Lung (tissue), 11 donors: ENCODE measurements at regions not wholly inside any gene's neighbourhood (a gene's known extent, or its start where the extent isn't known, plus 50 kb on each side); places are given as distances from the start of the nearest gene placed in this dataset.
"Not testable (repeated sequence)": the region's sequence is repeated elsewhere in the genome, so short reads cannot be mapped to it uniquely, and the experiment has no call there.

Source experiments
- ATAC-seq: fragments of 200-7000 bp; cut with Tn5 transposase; one replicate; pipeline ENCODE4 v1.9.1; 2020; ENCODE audit warnings: moderate number of reproducible peaks; ENCODE audit not compliant: insufficient read depth, low FRiP score
- DNase-seq, 3 donors: peaks; one replicate each; pipeline ENCODE4 v3.0.0-alpha.2; 2013 to 2017
- H3K27ac ChIP-seq, 2 donors: one replicate each; pipeline ENCODE4 v1.5.1; 2013; ENCODE audit warnings: mild to moderate bottlenecking in 2 of 2, moderate library complexity in 2 of 2, control low read depth in 1 of 2, inconsistent platforms in 1 of 2, low read depth in 1 of 2, low read length in 1 of 2
- H3K27me3 ChIP-seq, 3 donors: one replicate each; pipeline ENCODE4 v1.5.1; 2013; ENCODE audit warnings: low read length in 2 of 3; ENCODE audit not compliant: control insufficient read depth in 3 of 3, insufficient read depth in 3 of 3
- H3K36me3 ChIP-seq, 4 donors: one replicate each; pipeline ENCODE4 v1.5.1; 2013; ENCODE audit warnings: low read length in 4 of 4, mild to moderate bottlenecking in 1 of 4, moderate library complexity in 1 of 4; ENCODE audit not compliant: control insufficient read depth in 4 of 4, insufficient read depth in 4 of 4
- H3K4me1 ChIP-seq, 5 donors: one replicate each; pipeline ENCODE4 v1.5.1; 2013; ENCODE audit warnings: low read length in 5 of 5, mild to moderate bottlenecking in 2 of 5, moderate library complexity in 1 of 5; ENCODE audit not compliant: control insufficient read depth in 5 of 5, insufficient read depth in 5 of 5
- H3K4me3 ChIP-seq: one replicate; pipeline ENCODE4 v1.5.1; 2013; ENCODE audit warnings: mild to moderate bottlenecking, control low read depth, moderate library complexity
- H3K9ac ChIP-seq, 2 donors: one replicate each; pipeline ENCODE4 v1.5.1; 2013; ENCODE audit warnings: low read length in 2 of 2, control low read depth in 1 of 2; ENCODE audit not compliant: insufficient read depth in 1 of 2
- H3K9me3 ChIP-seq, 4 donors: one replicate each; pipeline ENCODE4 v1.5.1; 2013; ENCODE audit warnings: low read length in 3 of 4, mild to moderate bottlenecking in 1 of 4, moderate library complexity in 1 of 4; ENCODE audit not compliant: control insufficient read depth in 4 of 4, insufficient read depth in 3 of 4
- WGBS, 2 donors: extraction: QIAGEN DNeasy Blood & Tissue Kit; methylation state at CpG; one replicate each; pipeline ENCODE4 v1.1.7; 2013; 5-methylcytosine and 5-hydroxymethylcytosine counted together
- TF ChIP-seq, protein P1 (sequence below): IDR thresholded peaks from 2 replicates; pipeline ENCODE4 v1.5.1; 2012; ENCODE audit warnings: mild to moderate bottlenecking; ENCODE audit errors: control extremely low read depth, extremely low read depth
- donor health status: control.
- donor health status: control.
- donor health status: Bipolar disorder and iron deficiency.
- donor health status: healthy.
- donor health status: DM: yes; HTN: yes; CAD: no.

DNA sequence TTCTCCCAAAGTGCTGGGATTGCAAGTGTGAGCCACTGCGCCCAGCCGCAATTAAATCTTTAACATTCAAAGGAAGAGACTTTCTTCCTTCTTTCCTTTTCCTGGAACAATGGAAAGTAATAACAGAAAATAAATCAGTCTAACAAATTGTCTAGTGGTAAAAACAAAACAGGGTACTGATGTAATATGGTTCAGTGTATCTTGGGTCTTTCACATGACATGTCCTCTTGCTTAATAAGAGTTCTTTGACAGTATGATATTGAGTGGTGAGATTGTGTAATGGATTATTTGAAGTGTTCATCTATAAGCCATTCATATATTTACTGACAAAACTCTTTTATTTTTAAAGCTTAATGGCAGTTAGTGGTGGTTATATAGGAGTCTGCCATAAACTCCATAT lies 256.6 kb downstream of the SPRY1 start:
- Histone ChIP-seq H3K36me3 (no peaks in the 10 kb centered on the region), H3K4me3 (no peak overlapping the region), H3K9me3 (peaks cover 0 to 4% (median 0%) of the 10 kb centered on the region in 4 donors), H3K9ac (no peak overlapping the region), H3K27me3 (no peaks in the 10 kb centered on the region), H3K4me1 (peaks cover 0 to 24% (median 4%) of the 10 kb centered on the region in 5 donors), H3K27ac (no peak overlapping the region)
- no peak for DNase-seq
- TF ChIP-seq, protein P1, sequence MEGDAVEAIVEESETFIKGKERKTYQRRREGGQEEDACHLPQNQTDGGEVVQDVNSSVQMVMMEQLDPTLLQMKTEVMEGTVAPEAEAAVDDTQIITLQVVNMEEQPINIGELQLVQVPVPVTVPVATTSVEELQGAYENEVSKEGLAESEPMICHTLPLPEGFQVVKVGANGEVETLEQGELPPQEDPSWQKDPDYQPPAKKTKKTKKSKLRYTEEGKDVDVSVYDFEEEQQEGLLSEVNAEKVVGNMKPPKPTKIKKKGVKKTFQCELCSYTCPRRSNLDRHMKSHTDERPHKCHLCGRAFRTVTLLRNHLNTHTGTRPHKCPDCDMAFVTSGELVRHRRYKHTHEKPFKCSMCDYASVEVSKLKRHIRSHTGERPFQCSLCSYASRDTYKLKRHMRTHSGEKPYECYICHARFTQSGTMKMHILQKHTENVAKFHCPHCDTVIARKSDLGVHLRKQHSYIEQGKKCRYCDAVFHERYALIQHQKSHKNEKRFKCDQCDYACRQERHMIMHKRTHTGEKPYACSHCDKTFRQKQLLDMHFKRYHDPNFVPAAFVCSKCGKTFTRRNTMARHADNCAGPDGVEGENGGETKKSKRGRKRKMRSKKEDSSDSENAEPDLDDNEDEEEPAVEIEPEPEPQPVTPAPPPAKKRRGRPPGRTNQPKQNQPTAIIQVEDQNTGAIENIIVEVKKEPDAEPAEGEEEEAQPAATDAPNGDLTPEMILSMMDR, result no peak
- WGBS, 2 donors, result 83 to 91% methylated on average over 2 of the region's 2 CpGs
- ATAC-seq, result no peak

DNA sequence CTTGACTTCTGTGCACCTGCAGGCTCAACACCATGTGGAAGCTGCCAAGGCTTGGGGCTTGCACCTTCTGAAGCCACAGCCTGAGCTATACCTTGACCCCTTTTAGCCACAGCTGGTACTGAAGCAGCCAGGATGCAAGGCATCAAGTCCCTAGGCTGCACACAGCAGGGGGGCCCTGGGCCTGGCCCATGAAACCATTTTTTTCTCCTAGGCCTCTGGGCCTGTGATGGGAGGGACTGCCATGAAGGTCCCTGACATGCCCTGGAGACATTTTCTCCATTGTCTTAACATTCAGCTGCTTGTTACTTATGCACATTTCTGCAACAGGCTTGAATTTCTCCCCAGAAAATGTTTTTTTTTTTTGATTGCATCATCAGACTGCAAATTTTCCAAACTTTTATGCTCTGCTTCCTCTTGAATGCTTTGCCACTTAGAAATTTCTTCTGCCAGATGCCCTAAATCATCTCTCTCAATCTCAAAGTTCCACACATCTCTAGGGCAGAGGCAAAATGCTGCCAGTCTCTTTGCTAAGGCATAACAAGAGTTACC lies 260.2 kb downstream of the SPRY1 start:
- H3K9ac ChIP-seq, H3K4me3 ChIP-seq, H3K9me3 ChIP-seq, ATAC-seq, DNase-seq, H3K4me1 ChIP-seq, H3K27ac ChIP-seq, H3K27me3 ChIP-seq, H3K36me3 ChIP-seq: not testable (repeated sequence)

DNA sequence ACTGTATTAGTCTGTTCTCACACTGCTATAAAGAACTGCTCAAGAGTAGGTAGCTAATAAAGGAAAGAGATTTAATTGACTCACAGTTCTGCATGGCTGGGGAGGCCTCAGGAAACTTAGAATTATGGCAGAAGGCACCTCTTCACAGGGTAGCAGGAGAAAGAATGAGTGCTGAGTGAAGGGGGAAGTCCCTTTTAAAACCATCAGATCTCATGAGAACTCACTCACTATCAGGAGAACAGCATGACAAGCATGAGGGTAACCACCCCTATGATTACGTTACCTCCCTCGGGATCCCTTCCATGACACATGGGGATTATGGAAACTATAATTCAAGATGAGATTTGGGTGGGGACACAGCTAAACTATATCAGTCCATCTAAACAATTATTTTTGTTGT lies 261.0 kb downstream of the SPRY1 start:
- ATAC-seq, H3K4me1 ChIP-seq, H3K4me3 ChIP-seq, H3K9ac ChIP-seq, H3K36me3 ChIP-seq, H3K27ac ChIP-seq, DNase-seq, H3K9me3 ChIP-seq, H3K27me3 ChIP-seq: not testable (repeated sequence)
- 86 to 92% methylated on average over 2 of the region's 2 CpGs for WGBS, 2 donors

DNA sequence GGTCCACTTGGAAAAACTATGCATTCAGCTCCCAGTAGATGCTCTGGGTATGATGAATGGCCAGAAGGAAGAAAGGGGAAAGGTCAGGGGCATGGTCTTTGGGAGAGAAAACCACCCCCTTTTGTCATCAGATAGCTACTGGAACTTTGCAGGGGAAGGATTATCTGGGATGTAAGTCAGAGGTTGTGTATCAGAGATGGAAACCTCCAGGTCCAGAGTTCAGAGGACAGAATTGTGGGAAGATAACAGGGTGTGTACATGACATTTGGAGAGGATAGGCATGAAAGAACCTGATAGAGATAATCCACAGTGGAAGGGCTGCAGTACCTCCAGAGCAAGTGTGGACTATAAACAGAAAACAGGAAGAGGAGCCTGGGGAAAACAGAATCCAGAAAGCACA lies 262.7 kb downstream of the SPRY1 start:
- TF ChIP-seq, protein P1, result no peak
- H3K27ac ChIP-seq, result no peak overlapping the region

More for the DNA sequence above, 262.7 kb downstream of the SPRY1 start:
- Histone ChIP-seq H3K36me3 (no peaks in the 10 kb centered on the region), H3K27me3 (no peaks in the 10 kb centered on the region), H3K9ac (no peak overlapping the region), H3K4me3 (no peak overlapping the region), H3K4me1 (no peaks in the 10 kb centered on the region), H3K9me3 (peaks cover 0 to 4% (median 0%) of the 10 kb centered on the region in 4 donors)
- ATAC-seq (no peak), DNase-seq (no peak)
